Glutamatergic neuron (in vitro differentiated cells): ENCODE measurements at regions not wholly inside any gene's neighbourhood (a gene's known extent, or its start where the extent isn't known, plus 50 kb on each side); places are given as distances from the start of the nearest gene placed in this dataset.
"Not testable (repeated sequence)": the region's sequence is repeated elsewhere in the genome, so short reads cannot be mapped to it uniquely, and the experiment has no call there.

Experiments used
- DNase-seq: peaks from one replicate; pipeline ENCODE4 v3.0.0; 2022
- H3K27ac Mint-ChIP-seq: one replicate; pipeline ENCODE4 v1.8.0; 2020; ENCODE audit warnings: mild to moderate bottlenecking, mixed read lengths, inconsistent platforms; ENCODE audit not compliant: unreplicated experiment
- H3K27me3 Mint-ChIP-seq: one replicate; pipeline ENCODE4 v1.8.0; 2020; ENCODE audit warnings: mild to moderate bottlenecking, moderate library complexity, mixed read lengths, inconsistent platforms; ENCODE audit not compliant: unreplicated experiment
- H3K36me3 Mint-ChIP-seq: one replicate; pipeline ENCODE4 v1.8.0; 2020; ENCODE audit warnings: mild to moderate bottlenecking, mixed read lengths, inconsistent platforms; ENCODE audit not compliant: unreplicated experiment
- H3K4me1 Mint-ChIP-seq: one replicate; pipeline ENCODE4 v1.8.0; 2020; ENCODE audit warnings: mild to moderate bottlenecking, low read depth, mixed read lengths, inconsistent platforms; ENCODE audit not compliant: unreplicated experiment
- H3K4me3 Mint-ChIP-seq: one replicate; pipeline ENCODE4 v1.8.0; 2020; ENCODE audit warnings: mild to moderate bottlenecking, mixed read lengths, inconsistent platforms; ENCODE audit not compliant: unreplicated experiment
- H3K9me3 Mint-ChIP-seq: one replicate; pipeline ENCODE4 v1.8.0; 2020; ENCODE audit warnings: mild to moderate bottlenecking, moderate library complexity, mixed read lengths, inconsistent platforms; ENCODE audit not compliant: unreplicated experiment
- CTCF ChIP-seq: fragments of 200-600 bp; sonication (generic); IDR thresholded peaks from one replicate; pipeline ENCODE4 v1.5.0; 2021; ENCODE audit not compliant: partially characterized antibody, unreplicated experiment

- DNase-seq: no peak
- H3K36me3 Mint-ChIP-seq: no peaks in the 10 kb centered on the region
Measured at GRCh38 chr7:156344595-156344994, 296.0 kb upstream of the RNF32 start.

GRCh38 chr7:156334636-156335035 lies 305.9 kb upstream of the RNF32 start:
- H3K27ac Mint-ChIP-seq: no peak overlapping the region
- TF ChIP-seq CTCF: no peak

More at GRCh38 chr7:156344595-156344994, 296.0 kb upstream of the RNF32 start:
- no peaks in the 10 kb centered on the region for H3K4me1 Mint-ChIP-seq
- H3K4me3 Mint-ChIP-seq: no peak overlapping the region
- no peaks in the 10 kb centered on the region for H3K27me3 Mint-ChIP-seq
- no peak for TF ChIP-seq CTCF
- no peaks in the 10 kb centered on the region for H3K9me3 Mint-ChIP-seq
- H3K27ac Mint-ChIP-seq: no peak overlapping the region

DNA sequence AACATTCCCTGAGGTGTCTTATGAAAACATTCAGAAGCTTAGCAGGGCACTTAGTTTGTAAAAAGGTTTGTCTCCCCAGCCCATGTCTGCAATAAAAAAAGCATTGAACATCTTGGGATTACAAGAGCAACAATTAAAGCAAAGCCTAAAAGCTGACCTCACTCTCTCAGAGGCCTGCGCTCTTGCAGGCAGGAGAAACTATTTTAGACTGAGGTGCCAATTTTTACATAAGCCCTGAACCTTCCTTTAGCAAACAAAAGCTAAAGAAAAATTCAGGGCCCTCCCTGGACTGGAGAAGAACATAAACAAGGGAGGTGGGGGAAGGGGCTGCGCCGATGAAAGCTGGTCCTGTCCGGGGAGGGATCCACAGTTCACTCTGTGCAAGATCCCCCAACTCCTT lies 312.7 kb upstream of the RNF32 start:
- peaks cover 9% of the 10 kb centered on the region for H3K36me3 Mint-ChIP-seq
- no peaks in the 10 kb centered on the region for H3K27me3 Mint-ChIP-seq
- no peak for DNase-seq
- no peak overlapping the region for H3K4me3 Mint-ChIP-seq
- H3K27ac Mint-ChIP-seq: no peak overlapping the region
- no peak for TF ChIP-seq CTCF
- H3K4me1 Mint-ChIP-seq: no peaks in the 10 kb centered on the region
- H3K9me3 Mint-ChIP-seq: peaks cover 6% of the 10 kb centered on the region

More at GRCh38 chr7:156334636-156335035, 305.9 kb upstream of the RNF32 start:
- peaks cover 6% of the 10 kb centered on the region for H3K9me3 Mint-ChIP-seq
- no peaks in the 10 kb centered on the region for H3K4me1 Mint-ChIP-seq
- H3K36me3 Mint-ChIP-seq: peaks cover 9% of the 10 kb centered on the region
- DNase-seq: no peak
- H3K4me3 Mint-ChIP-seq: no peak overlapping the region
- no peaks in the 10 kb centered on the region for H3K27me3 Mint-ChIP-seq

GRCh38 chr7:156327474-156327873 lies 313.1 kb upstream of the RNF32 start:
- Mint-ChIP-seq H3K9me3 (peaks cover 6% of the 10 kb centered on the region), H3K4me1 (no peaks in the 10 kb centered on the region), H3K36me3 (peaks cover 9% of the 10 kb centered on the region), H3K4me3 (no peak overlapping the region), H3K27me3 (no peaks in the 10 kb centered on the region), H3K27ac (no peak overlapping the region)
- no peak for DNase-seq
- TF ChIP-seq CTCF: no peak

DNA sequence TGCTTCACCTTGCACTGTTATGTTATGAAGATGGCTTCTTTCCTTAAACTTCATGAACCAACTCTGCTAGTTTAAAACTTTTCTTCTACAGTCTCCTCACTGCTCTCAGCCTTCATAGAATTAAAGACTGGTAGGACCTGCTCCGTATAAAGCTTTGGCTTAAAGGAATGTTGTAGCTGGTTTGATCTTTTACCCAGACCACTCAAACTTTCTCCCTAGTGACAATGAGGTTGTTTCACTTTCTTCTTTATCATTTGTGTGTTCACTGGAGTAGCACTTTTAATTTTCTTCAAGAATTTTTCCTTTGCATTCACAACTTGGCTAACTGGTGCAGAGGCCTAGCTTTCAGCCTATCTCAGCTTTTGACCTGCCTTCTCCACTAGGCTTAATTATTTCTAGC lies 316.4 kb upstream of the RNF32 start:
- peaks cover 1% of the 10 kb centered on the region for H3K27me3 Mint-ChIP-seq
- no peak for DNase-seq
- no peaks in the 10 kb centered on the region for H3K4me1 Mint-ChIP-seq
- H3K36me3 Mint-ChIP-seq: no peaks in the 10 kb centered on the region
- no peak overlapping the region for H3K27ac Mint-ChIP-seq
- no peaks in the 10 kb centered on the region for H3K9me3 Mint-ChIP-seq
- TF ChIP-seq CTCF: no peak
- H3K4me3 Mint-ChIP-seq: no peak overlapping the region

DNA sequence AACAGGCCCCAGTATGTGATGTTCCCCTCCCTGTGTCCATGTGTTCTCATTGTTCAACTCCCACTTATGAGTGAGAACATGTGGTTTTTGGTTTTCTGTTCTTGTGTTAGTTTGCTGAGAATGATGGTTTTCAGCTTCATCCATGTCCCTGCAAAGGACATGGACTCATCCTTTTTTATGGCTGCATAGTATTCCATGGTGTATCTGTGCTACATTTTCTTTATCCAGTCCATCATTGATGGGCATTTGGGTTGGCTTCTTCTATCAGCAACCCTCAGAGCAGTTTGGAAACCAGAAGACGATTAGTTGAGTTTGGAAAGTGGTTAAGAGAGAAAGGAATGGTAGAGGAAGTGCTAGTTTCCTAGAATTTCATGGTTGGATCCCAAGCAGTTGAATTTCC lies 319.1 kb upstream of the RNF32 start:
- not testable (repeated sequence) for H3K9me3 Mint-ChIP-seq, H3K27ac Mint-ChIP-seq, H3K4me3 Mint-ChIP-seq, H3K36me3 Mint-ChIP-seq, H3K27me3 Mint-ChIP-seq, H3K4me1 Mint-ChIP-seq, DNase-seq
